ENCODE measurements at regions not wholly inside any gene's neighbourhood (a gene's known extent, or its start where the extent isn't known, plus 50 kb on each side); places are given as distances from the start of the nearest gene placed in this dataset.
A peak's percentile ranks its signal among the peaks of the same experiment; 100 is the strongest.

DNA sequence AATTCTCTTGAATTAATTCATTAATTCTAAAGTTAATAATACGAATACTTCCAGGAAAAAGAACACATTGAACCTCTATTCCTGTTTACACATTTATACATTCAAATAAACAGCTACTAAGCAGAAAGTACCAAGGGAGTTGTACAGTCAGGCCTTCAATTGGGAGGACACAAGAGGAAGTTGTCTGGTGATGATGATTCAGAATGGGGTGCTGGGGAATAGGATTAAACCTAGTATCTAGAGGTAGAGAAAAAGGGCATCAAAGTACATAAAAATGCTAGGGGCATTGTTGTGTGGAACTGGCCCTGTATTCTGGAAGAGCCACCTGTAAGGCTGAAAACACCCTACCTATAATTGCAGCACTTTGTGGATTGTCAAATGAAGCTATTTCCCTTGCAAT lies 71.7 kb upstream of the MROH9 start:
- ATAC-seq (ENCODE audit: insufficient read depth, low FRiP score) (no peak), DNase-seq (no peak)
- H3K4me1 ChIP-seq (ENCODE audit: control insufficient read depth in 5 of 5, insufficient read depth in 5 of 5, low read length in 5 of 5), result peaks cover 0 to 4% (median 0%) of the 10 kb centered on the region in 5 donors
- no peak for TF ChIP-seq CTCF (IDR thresholded peaks at IDR 0.05; ENCODE audit: control extremely low read depth, extremely low read depth)
- no peaks in the 10 kb centered on the region for H3K36me3 ChIP-seq (ENCODE audit: control insufficient read depth in 4 of 4, insufficient read depth in 4 of 4, low read length in 4 of 4)
- no peaks in the 10 kb centered on the region for H3K27me3 ChIP-seq (ENCODE audit: control insufficient read depth in 3 of 3, insufficient read depth in 3 of 3, low read length in 2 of 3)
- 64 to 80% methylated on average over 1 of the region's 1 CpG for WGBS, 2 donors
- H3K4me3 ChIP-seq, result no peak overlapping the region
- peak overlapping the region in 1 of 2 donors; percentile 9 for H3K27ac ChIP-seq (ENCODE audit: low read depth in 1 of 2, low read length in 1 of 2)
- H3K9ac ChIP-seq (ENCODE audit: insufficient read depth in 1 of 2, low read length in 2 of 2), result no peak overlapping the region
- no peaks in the 10 kb centered on the region for H3K9me3 ChIP-seq (ENCODE audit: control insufficient read depth in 4 of 4, insufficient read depth in 3 of 4, low read length in 3 of 4)

DNA sequence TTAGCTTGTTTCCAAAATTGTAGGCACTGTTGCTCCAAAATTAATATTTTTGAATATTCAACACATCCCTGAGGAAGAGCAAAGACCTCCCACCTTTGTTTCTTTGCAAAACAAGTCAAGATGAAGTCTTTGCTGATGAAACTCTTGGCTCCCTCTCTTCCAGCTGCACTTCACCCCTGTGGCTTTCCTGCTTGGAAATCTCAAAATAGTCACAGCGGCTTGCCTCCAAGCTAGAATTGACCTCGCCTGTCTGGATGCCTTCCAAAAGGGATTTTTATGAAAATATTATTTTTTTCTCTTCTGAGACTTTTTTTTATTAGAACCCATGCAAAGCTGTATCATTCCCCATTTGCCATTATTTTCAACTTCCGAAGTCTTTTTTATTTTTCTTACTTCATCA lies 71.1 kb upstream of the MROH9 start:
- Histone ChIP-seq H3K9ac (ENCODE audit: insufficient read depth in 1 of 2, low read length in 2 of 2) (no peak overlapping the region), H3K27ac (ENCODE audit: low read depth in 1 of 2, low read length in 1 of 2) (no peak overlapping the region), H3K27me3 (ENCODE audit: control insufficient read depth in 3 of 3, insufficient read depth in 3 of 3, low read length in 2 of 3) (no peaks in the 10 kb centered on the region), H3K9me3 (ENCODE audit: control insufficient read depth in 4 of 4, insufficient read depth in 3 of 4, low read length in 3 of 4) (no peaks in the 10 kb centered on the region), H3K4me1 (ENCODE audit: control insufficient read depth in 5 of 5, insufficient read depth in 5 of 5, low read length in 5 of 5) (peaks cover 0 to 4% (median 0%) of the 10 kb centered on the region in 5 donors), H3K4me3 (no peak overlapping the region), H3K36me3 (ENCODE audit: control insufficient read depth in 4 of 4, insufficient read depth in 4 of 4, low read length in 4 of 4) (no peaks in the 10 kb centered on the region)
- no peak for TF ChIP-seq CTCF (IDR thresholded peaks at IDR 0.05; ENCODE audit: control extremely low read depth, extremely low read depth)
- WGBS, 2 donors, result 61 to 76% methylated on average over 3 of the region's 3 CpGs
- ATAC-seq (ENCODE audit: insufficient read depth, low FRiP score) (no peak), DNase-seq (peak in 2 of 3 donors; percentile 17 to 51)

DNA sequence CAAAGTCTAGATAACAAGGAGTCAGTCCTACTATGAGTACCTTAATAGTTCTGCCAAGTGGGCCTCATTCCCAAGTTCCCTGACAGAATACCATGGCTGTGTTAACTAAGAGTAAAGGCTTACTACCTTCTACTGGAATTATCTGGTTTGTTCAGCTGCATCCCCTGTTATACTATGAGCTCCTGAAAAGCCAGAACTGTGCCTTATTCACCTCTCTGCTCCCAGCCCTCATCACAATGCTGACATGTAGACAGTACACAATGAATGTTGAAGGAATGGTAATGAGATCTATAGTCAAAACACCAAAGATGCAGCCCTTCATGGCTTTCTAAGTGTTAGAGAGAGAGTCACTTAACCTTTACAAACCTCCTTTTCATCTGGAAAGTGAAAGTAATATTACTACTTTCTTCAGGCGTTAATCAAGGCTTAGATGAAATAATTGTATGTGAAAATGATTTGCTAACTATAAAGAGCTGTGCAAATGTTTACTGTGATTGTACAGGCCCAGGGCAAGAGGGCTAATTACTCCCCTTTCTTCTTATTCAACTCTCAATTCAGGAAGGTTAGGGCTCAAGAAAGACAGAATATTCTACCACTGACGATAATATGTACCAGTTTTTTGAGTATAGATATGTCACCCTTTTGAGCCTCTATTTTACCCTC lies 70.3 kb upstream of the MROH9 start:
- peak in 1 of 3 donors; percentile 23 for DNase-seq
- TF ChIP-seq CTCF (IDR thresholded peaks at IDR 0.05; ENCODE audit: control extremely low read depth, extremely low read depth), result no peak
- peaks cover 0 to 4% (median 0%) of the 10 kb centered on the region in 5 donors for H3K4me1 ChIP-seq (ENCODE audit: control insufficient read depth in 5 of 5, insufficient read depth in 5 of 5, low read length in 5 of 5)
- no peak for ATAC-seq (ENCODE audit: insufficient read depth, low FRiP score)
- H3K4me3 ChIP-seq, result no peak overlapping the region
- H3K9ac ChIP-seq (ENCODE audit: insufficient read depth in 1 of 2, low read length in 2 of 2), result no peak overlapping the region
- no peak overlapping the region for H3K27ac ChIP-seq (ENCODE audit: low read depth in 1 of 2, low read length in 1 of 2)
- H3K9me3 ChIP-seq (ENCODE audit: control insufficient read depth in 4 of 4, insufficient read depth in 3 of 4, low read length in 3 of 4), result no peaks in the 10 kb centered on the region
- H3K36me3 ChIP-seq (ENCODE audit: control insufficient read depth in 4 of 4, insufficient read depth in 4 of 4, low read length in 4 of 4), result no peaks in the 10 kb centered on the region
- 52 to 77% methylated on average over 2 of the region's 2 CpGs for WGBS, 2 donors
- no peaks in the 10 kb centered on the region for H3K27me3 ChIP-seq (ENCODE audit: control insufficient read depth in 3 of 3, insufficient read depth in 3 of 3, low read length in 2 of 3)

DNA sequence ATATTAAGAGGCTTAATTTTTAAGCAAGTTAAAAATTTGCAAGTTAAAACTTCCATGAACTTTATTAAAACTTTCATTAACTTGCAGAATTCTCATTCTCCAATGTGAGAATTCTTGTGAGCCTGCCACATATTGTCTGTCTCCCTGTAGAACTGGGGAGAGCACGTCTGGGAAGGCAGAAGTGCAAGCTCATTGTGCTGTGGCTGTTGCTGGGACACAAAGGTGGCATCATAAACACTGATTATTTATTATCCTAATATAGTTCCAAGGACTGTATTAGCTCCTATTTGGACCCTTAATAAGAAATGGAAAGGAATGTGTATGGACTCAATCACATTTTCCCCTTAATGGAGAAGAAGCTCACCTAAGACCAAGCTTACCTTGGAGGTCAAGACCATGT lies 68.7 kb upstream of the MROH9 start:
- no peak for TF ChIP-seq CTCF (IDR thresholded peaks at IDR 0.05; ENCODE audit: control extremely low read depth, extremely low read depth)
- 42 to 59% methylated on average over 1 of the region's 1 CpG for WGBS, 2 donors
- no peak for ATAC-seq (ENCODE audit: insufficient read depth, low FRiP score)

More for the DNA sequence above, 68.7 kb upstream of the MROH9 start:
- Histone ChIP-seq H3K36me3 (ENCODE audit: control insufficient read depth in 4 of 4, insufficient read depth in 4 of 4, low read length in 4 of 4) (no peaks in the 10 kb centered on the region), H3K9ac (ENCODE audit: insufficient read depth in 1 of 2, low read length in 2 of 2) (no peak overlapping the region), H3K27me3 (ENCODE audit: control insufficient read depth in 3 of 3, insufficient read depth in 3 of 3, low read length in 2 of 3) (no peaks in the 10 kb centered on the region), H3K9me3 (ENCODE audit: control insufficient read depth in 4 of 4, insufficient read depth in 3 of 4, low read length in 3 of 4) (no peaks in the 10 kb centered on the region), H3K4me1 (ENCODE audit: control insufficient read depth in 5 of 5, insufficient read depth in 5 of 5, low read length in 5 of 5) (peaks cover 0 to 4% (median 0%) of the 10 kb centered on the region in 5 donors), H3K27ac (ENCODE audit: low read depth in 1 of 2, low read length in 1 of 2) (no peak overlapping the region), H3K4me3 (no peak overlapping the region)
- DNase-seq, result no peak
